ENCODE measurements at regions not wholly inside any gene's neighbourhood (a gene's known extent, or its start where the extent isn't known, plus 50 kb on each side); places are given as distances from the start of the nearest gene placed in this dataset.

DNA sequence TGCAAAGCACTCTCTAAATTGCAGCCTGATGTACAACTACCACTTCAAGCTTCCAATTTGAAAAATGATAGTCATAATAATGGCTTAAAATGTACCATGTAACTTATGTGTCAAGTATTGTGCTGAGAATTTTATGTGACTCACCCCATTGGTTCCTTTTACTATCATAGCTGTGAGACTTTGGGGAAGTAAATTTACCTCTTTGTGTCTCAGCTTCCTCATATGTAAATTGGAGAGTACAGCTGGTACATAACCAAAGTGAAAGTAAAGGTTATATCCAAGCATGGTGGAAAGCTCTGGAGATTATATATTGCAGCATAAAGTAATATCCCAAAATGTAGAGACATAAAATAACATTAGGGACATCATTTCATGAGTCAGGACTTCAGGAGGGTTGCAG is 2200.4 kb upstream of the C9orf72 start:
- H3K9me3 Mint-ChIP-seq (ENCODE audit: unreplicated experiment): peaks cover 2% of the 10 kb centered on the region
- no peak for DNase-seq
- TF ChIP-seq, protein P1, sequence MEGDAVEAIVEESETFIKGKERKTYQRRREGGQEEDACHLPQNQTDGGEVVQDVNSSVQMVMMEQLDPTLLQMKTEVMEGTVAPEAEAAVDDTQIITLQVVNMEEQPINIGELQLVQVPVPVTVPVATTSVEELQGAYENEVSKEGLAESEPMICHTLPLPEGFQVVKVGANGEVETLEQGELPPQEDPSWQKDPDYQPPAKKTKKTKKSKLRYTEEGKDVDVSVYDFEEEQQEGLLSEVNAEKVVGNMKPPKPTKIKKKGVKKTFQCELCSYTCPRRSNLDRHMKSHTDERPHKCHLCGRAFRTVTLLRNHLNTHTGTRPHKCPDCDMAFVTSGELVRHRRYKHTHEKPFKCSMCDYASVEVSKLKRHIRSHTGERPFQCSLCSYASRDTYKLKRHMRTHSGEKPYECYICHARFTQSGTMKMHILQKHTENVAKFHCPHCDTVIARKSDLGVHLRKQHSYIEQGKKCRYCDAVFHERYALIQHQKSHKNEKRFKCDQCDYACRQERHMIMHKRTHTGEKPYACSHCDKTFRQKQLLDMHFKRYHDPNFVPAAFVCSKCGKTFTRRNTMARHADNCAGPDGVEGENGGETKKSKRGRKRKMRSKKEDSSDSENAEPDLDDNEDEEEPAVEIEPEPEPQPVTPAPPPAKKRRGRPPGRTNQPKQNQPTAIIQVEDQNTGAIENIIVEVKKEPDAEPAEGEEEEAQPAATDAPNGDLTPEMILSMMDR (IDR thresholded peaks at IDR 0.05; ENCODE audit: partially characterized antibody, unreplicated experiment): no peak
- no peaks in the 10 kb centered on the region for H3K4me1 Mint-ChIP-seq (ENCODE audit: low read depth, unreplicated experiment)
- no peaks in the 10 kb centered on the region for H3K27me3 Mint-ChIP-seq (ENCODE audit: unreplicated experiment)
- no peak overlapping the region for H3K27ac Mint-ChIP-seq (ENCODE audit: unreplicated experiment)
- H3K4me3 Mint-ChIP-seq (ENCODE audit: unreplicated experiment): no peak overlapping the region
- no peaks in the 10 kb centered on the region for H3K36me3 Mint-ChIP-seq (ENCODE audit: unreplicated experiment)

DNA sequence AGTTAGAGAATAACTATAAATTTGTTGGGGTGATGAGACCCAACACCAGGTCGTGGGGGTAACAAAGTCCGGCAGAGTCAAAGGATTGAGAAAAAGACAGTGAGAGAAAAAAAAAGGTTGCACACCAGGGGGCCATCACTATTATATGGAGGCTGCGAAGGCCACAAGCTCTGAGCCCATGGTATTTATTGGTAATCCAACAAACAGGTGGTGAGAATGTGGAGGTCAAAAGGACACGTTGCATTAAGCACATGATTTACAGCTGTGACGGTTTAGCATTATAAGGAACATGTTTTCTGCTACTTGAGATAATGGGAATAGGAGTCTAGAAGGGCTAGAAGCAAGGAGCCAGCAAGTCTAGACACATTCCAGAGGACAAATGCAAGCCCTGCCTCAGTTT is 2202.2 kb upstream of the C9orf72 start:
- H3K9me3 Mint-ChIP-seq (ENCODE audit: unreplicated experiment): peaks cover 2% of the 10 kb centered on the region
- H3K27me3 Mint-ChIP-seq (ENCODE audit: unreplicated experiment): no peaks in the 10 kb centered on the region
- DNase-seq: no peak
- H3K27ac Mint-ChIP-seq (ENCODE audit: unreplicated experiment): no peak overlapping the region
- H3K4me1 Mint-ChIP-seq (ENCODE audit: low read depth, unreplicated experiment): no peaks in the 10 kb centered on the region
- H3K4me3 Mint-ChIP-seq (ENCODE audit: unreplicated experiment): no peak overlapping the region
- TF ChIP-seq, protein P1 (IDR thresholded peaks at IDR 0.05; ENCODE audit: partially characterized antibody, unreplicated experiment): no peak
- H3K36me3 Mint-ChIP-seq (ENCODE audit: unreplicated experiment): no peaks in the 10 kb centered on the region

DNA sequence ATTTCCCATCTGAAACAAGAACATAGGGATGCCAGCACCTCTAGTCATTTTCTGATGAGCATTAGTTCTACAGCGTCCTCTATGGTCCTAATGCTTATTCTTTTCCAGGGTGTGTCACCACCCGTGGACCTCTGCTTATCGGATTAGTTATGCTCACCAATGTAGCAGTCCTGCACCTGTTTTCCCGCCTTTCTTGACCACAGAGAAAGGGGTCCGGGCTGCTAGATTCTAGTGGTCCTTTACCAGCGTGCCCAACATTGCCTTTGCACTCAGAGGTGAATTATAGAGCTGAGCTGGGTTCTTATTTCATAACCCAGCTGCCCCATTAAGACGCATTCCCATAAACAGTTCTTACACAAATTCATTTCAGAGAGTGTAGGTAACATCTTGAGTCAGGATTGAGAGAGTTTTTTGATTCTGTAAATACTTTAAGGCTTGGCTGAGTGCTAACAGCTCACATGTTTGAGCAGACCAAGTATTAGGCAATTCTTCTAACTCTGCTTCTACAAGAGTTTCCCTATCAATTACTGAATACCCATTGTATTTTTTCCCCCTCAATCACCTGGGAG is 2205.1 kb upstream of the C9orf72 start:
- TF ChIP-seq, protein P1 (IDR thresholded peaks at IDR 0.05; ENCODE audit: partially characterized antibody, unreplicated experiment): no peak
- H3K4me1 Mint-ChIP-seq (ENCODE audit: low read depth, unreplicated experiment): no peaks in the 10 kb centered on the region
- H3K27me3 Mint-ChIP-seq (ENCODE audit: unreplicated experiment): no peaks in the 10 kb centered on the region
- H3K4me3 Mint-ChIP-seq (ENCODE audit: unreplicated experiment): no peak overlapping the region
- H3K36me3 Mint-ChIP-seq (ENCODE audit: unreplicated experiment): no peaks in the 10 kb centered on the region
- no peak overlapping the region for H3K27ac Mint-ChIP-seq (ENCODE audit: unreplicated experiment)
- DNase-seq: no peak
- peaks cover 2% of the 10 kb centered on the region for H3K9me3 Mint-ChIP-seq (ENCODE audit: unreplicated experiment)

DNA sequence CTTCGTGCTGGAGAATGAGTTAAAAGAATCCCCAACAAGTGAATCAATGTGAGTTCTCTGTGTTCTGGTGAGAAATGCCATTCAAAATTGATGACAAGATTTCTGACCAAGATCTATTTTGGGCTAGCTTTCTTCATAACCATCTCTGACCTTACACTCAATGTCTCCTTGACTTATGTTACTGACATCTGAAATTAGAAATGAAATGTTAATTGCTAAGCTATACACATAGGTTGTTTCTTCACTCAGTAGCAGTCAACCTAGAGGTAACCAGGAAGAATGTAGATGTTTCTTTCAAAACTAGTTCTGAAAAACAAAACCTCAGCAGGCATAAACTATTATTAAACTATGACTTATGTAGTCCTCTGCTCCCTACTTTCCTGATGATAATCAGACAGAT is 2220.7 kb upstream of the C9orf72 start:
- Mint-ChIP-seq H3K36me3 (ENCODE audit: unreplicated experiment) (no peaks in the 10 kb centered on the region), H3K4me1 (ENCODE audit: low read depth, unreplicated experiment) (no peaks in the 10 kb centered on the region), H3K4me3 (ENCODE audit: unreplicated experiment) (no peak overlapping the region), H3K27me3 (ENCODE audit: unreplicated experiment) (no peaks in the 10 kb centered on the region), H3K9me3 (ENCODE audit: unreplicated experiment) (no peaks in the 10 kb centered on the region), H3K27ac (ENCODE audit: unreplicated experiment) (no peak overlapping the region)
- TF ChIP-seq, protein P1 (IDR thresholded peaks at IDR 0.05; ENCODE audit: partially characterized antibody, unreplicated experiment): no peak
- no peak for DNase-seq

DNA sequence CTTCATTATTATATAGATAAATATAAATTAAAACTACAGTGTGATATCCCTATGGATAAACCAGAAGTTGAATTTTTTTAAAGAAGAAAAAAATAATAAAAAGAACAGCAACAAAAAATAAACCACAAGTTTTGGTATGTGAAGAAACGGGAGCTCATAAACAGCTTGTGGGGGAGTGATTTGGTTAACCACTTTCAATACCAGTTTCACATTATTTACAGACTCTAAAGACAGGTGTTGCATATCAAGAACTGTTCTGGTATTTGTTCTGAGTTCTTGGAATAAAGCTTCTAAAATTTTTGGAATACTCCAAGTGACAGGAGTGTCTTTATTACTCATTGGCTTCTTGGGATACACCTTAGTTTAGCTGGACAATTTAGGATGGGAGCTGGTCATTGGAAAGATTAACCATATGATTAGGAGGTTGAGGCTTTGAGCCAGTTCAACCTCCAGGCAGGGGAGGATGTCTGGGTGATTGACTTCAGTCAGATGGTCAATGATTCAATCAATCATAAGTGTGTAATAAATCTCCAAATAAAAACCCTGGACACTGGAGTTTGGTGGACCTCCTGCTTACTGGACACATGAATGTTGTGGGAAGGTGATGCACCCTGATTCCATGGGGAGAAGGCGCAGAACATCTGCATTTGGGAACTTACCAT is 2223.1 kb upstream of the C9orf72 start:
- Mint-ChIP-seq H3K36me3 (ENCODE audit: unreplicated experiment) (no peaks in the 10 kb centered on the region), H3K27ac (ENCODE audit: unreplicated experiment) (no peak overlapping the region), H3K4me1 (ENCODE audit: low read depth, unreplicated experiment) (peaks cover 2% of the 10 kb centered on the region), H3K4me3 (ENCODE audit: unreplicated experiment) (no peak overlapping the region), H3K27me3 (ENCODE audit: unreplicated experiment) (no peaks in the 10 kb centered on the region), H3K9me3 (ENCODE audit: unreplicated experiment) (no peaks in the 10 kb centered on the region)
- no peak for DNase-seq
- TF ChIP-seq, protein P1 (IDR thresholded peaks at IDR 0.05; ENCODE audit: partially characterized antibody, unreplicated experiment): no peak
